ENCODE measurements at regions not wholly inside any gene's neighbourhood (a gene's known extent, or its start where the extent isn't known, plus 50 kb on each side); places are given as distances from the start of the nearest gene placed in this dataset.

DNA sequence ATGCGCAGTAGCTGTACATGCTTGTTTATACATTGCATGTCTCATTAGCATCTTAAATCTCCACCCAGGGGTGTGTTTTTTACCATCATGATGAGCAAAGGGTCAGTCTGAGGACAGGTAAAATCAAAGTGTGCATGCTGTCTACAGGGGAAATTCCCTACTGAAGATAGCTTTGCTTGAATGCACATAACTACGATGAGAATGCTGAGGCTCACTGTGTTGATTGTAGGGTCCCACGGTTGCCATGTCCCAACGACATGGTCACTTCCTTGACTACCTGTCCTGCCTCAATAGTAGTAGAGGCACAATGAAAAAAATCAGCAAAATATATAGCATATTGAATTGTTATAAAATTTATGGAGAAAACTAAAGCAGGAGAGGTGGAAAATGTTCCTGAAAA lies 95.6 kb upstream of the TUSC1 start:
- TF ChIP-seq EZH2phosphoT487 (IDR thresholded peaks at IDR 0.05; ENCODE audit: borderline replicate concordance, low read depth, low read length): no peak
- no TSS peak for BruUV-seq (replicated peaks)
- no peak overlapping the region for H3K4me3 ChIP-seq (ENCODE audit: low read depth, low read length, poor library complexity, severe bottlenecking)
- H2AFZ ChIP-seq (ENCODE audit: low read length): no peak overlapping the region
- intact Hi-C loops (cut with micrococcal nuclease; ENCODE audit: unreplicated experiment): no loop called here
- CTCF ChIA-PET (ENCODE audit: unreplicated experiment): no interaction called here
- no peak overlapping the region for H3K4me2 ChIP-seq (ENCODE audit: low read length)
- no peaks in the 10 kb centered on the region for H3K79me2 ChIP-seq (ENCODE audit: insufficient read depth, low read depth, low read length)
- H3K9me2 ChIP-seq (ENCODE audit: insufficient read depth, low read length): no peaks in the 10 kb centered on the region
- H4K20me1 ChIP-seq (ENCODE audit: insufficient read depth, low read length): no peaks in the 10 kb centered on the region
- no peaks in the 10 kb centered on the region for H3K4me1 ChIP-seq (ENCODE audit: insufficient read depth, low read length, poor library complexity, severe bottlenecking)
- H3K36me3 ChIP-seq (ENCODE audit: insufficient read depth, low read length): no peaks in the 10 kb centered on the region
- no peaks in the 10 kb centered on the region for H3K9me3 ChIP-seq (ENCODE audit: low read length)
- no peak overlapping the region for H3K27ac ChIP-seq (ENCODE audit: low read depth, low read length, poor library complexity, severe bottlenecking)
- POLR2A ChIA-PET: no interaction called here
- no peak for DNase-seq (ENCODE audit: low spot score)

GRCh38 chr9:25755951-25756350 lies 77.7 kb upstream of the TUSC1 start:
- H3K4me1 ChIP-seq (ENCODE audit: insufficient read depth, low read length, poor library complexity, severe bottlenecking): no peaks in the 10 kb centered on the region
- H3K4me2 ChIP-seq (ENCODE audit: low read length): no peak overlapping the region
- intact Hi-C loops (cut with micrococcal nuclease; ENCODE audit: unreplicated experiment): no loop called here
- DNase-seq (ENCODE audit: low spot score): no peak
- H3K9me2 ChIP-seq (ENCODE audit: insufficient read depth, low read length): no peaks in the 10 kb centered on the region
- H3K4me3 ChIP-seq (ENCODE audit: low read depth, low read length, poor library complexity, severe bottlenecking): no peak overlapping the region
- no TSS peak for BruUV-seq (replicated peaks)
- POLR2A ChIA-PET: no interaction called here
- CTCF ChIA-PET (ENCODE audit: unreplicated experiment): no interaction called here
- H3K27ac ChIP-seq (ENCODE audit: low read depth, low read length, poor library complexity, severe bottlenecking): no peak overlapping the region
- no peaks in the 10 kb centered on the region for H4K20me1 ChIP-seq (ENCODE audit: insufficient read depth, low read length)
- H3K9me3 ChIP-seq (ENCODE audit: low read length): no peaks in the 10 kb centered on the region
- no peaks in the 10 kb centered on the region for H3K79me2 ChIP-seq (ENCODE audit: insufficient read depth, low read depth, low read length)
- TF ChIP-seq CTCF (conservative IDR thresholded peaks at IDR 0.05; ENCODE audit: low read length): no peak
- no peak for TF ChIP-seq EZH2phosphoT487 (IDR thresholded peaks at IDR 0.05; ENCODE audit: borderline replicate concordance, low read depth, low read length)
- H3K36me3 ChIP-seq (ENCODE audit: insufficient read depth, low read length): no peaks in the 10 kb centered on the region
- no peak overlapping the region for H2AFZ ChIP-seq (ENCODE audit: low read length)

GRCh38 chr9:25752398-25752797 lies 74.2 kb upstream of the TUSC1 start:
- no TSS peak for BruUV-seq (replicated peaks)
- Histone ChIP-seq H3K36me3 (ENCODE audit: insufficient read depth, low read length) (no peaks in the 10 kb centered on the region), H3K9me2 (ENCODE audit: insufficient read depth, low read length) (no peaks in the 10 kb centered on the region), H2AFZ (ENCODE audit: low read length) (no peak overlapping the region), H3K4me2 (ENCODE audit: low read length) (no peak overlapping the region), H3K79me2 (ENCODE audit: insufficient read depth, low read depth, low read length) (no peaks in the 10 kb centered on the region), H3K27ac (ENCODE audit: low read depth, low read length, poor library complexity, severe bottlenecking) (no peak overlapping the region), H3K4me1 (ENCODE audit: insufficient read depth, low read length, poor library complexity, severe bottlenecking) (no peaks in the 10 kb centered on the region), H3K9me3 (ENCODE audit: low read length) (no peaks in the 10 kb centered on the region), H4K20me1 (ENCODE audit: insufficient read depth, low read length) (no peaks in the 10 kb centered on the region), H3K4me3 (ENCODE audit: low read depth, low read length, poor library complexity, severe bottlenecking) (no peak overlapping the region)
- POLR2A ChIA-PET: no interaction called here
- CTCF ChIA-PET (ENCODE audit: unreplicated experiment): no interaction called here
- no peak for TF ChIP-seq CTCF (conservative IDR thresholded peaks at IDR 0.05; ENCODE audit: low read length)
- DNase-seq (ENCODE audit: low spot score): no peak
- intact Hi-C loops (cut with micrococcal nuclease; ENCODE audit: unreplicated experiment): no loop called here

Data from OCI-LY7 (cell line).